Sigmoid colon (tissue), 4 donors: ENCODE measurements at regions not wholly inside any gene's neighbourhood (a gene's known extent, or its start where the extent isn't known, plus 50 kb on each side); places are given as distances from the start of the nearest gene placed in this dataset.

ENCODE experiments used
- CTCF ChIP-seq, 4 experiments: fragments of 450-650 bp in 3 of 4; fragments of 200-600 bp in 1 of 4; IDR thresholded peaks; one replicate each; pipeline ENCODE4 v1.5.1; 2016 to 2019; ENCODE audit warnings: antibody characterized with exemption in 4 of 4, mild to moderate bottlenecking in 3 of 4, moderate library complexity in 2 of 4
- POLR2AphosphoS5 ChIP-seq, 4 donors: sonication (generic); formaldehyde crosslinking; IDR thresholded peaks; one replicate each; pipeline ENCODE4 v1.6.1; 2017; ENCODE audit warnings: antibody characterized with exemption in 4 of 4

- TF ChIP-seq CTCF (IDR thresholded peaks at IDR 0.05) (no peak), POLR2AphosphoS5 (IDR thresholded peaks at IDR 0.05) (no peak)
Measured at GRCh38 chr11:44409558-44410236, 99.8 kb upstream of the ALX4 start.
